CD4-positive, alpha-beta T cell (primary cell): ENCODE measurements at regions not wholly inside any gene's neighbourhood (a gene's known extent, or its start where the extent isn't known, plus 50 kb on each side); places are given as distances from the start of the nearest gene placed in this dataset.

Source experiments
- ATAC-seq: fragments of 200-7000 bp; cut with Tn5 transposase; one replicate; pipeline ENCODE4 v1.10.0; 2022; ENCODE audit warnings: mild to moderate bottlenecking; ENCODE audit not compliant: poor library complexity
- CTCF ChIA-PET: fragments of 350-600 bp; sonication (Branson Sonifier 250); formaldehyde crosslinking; loops from one replicate; lab custom pipeline; 2021; ENCODE audit warnings: antibody characterized with exemption, inconsistent platforms; lab: Charles Lee
- POLR2A ChIA-PET: fragments of 350-600 bp; sonication (Branson Sonifier 250); formaldehyde crosslinking; loops from one replicate; lab custom pipeline; 2021; ENCODE audit warnings: antibody characterized with exemption, inconsistent platforms; lab: Charles Lee
- DNase-seq, 14 experiments: peaks; one replicate each; pipeline ENCODE4 v3.0.0-alpha.2; 2013 to 2020; ENCODE audit warnings: mixed read lengths in 2 of 14
- H3K27ac ChIP-seq, 2 donors: one replicate each; pipeline versions ENCODE4 v1.5.1 to v1.7.0; 2013; ENCODE audit warnings: low read length in 2 of 2, low read depth in 1 of 2, mild to moderate bottlenecking in 1 of 2
- H3K27me3 ChIP-seq, 2 experiments: 1 replicate in 1 of 2; 2 replicates in 1 of 2; pipeline versions ENCODE4 v1.6.1 to v1.7.0; 2013; ENCODE audit warnings: low read length in 2 of 2, control low read depth in 1 of 2, mild to moderate bottlenecking in 1 of 2, moderate library complexity in 1 of 2; ENCODE audit not compliant: insufficient read depth in 2 of 2, control insufficient read depth in 1 of 2
- H3K36me3 ChIP-seq: one replicate; pipeline ENCODE4 v1.6.1; 2013; ENCODE audit warnings: low read length, control low read depth; ENCODE audit not compliant: insufficient read depth
- H3K4me1 ChIP-seq: one replicate; pipeline ENCODE4 v1.6.1; 2013; ENCODE audit warnings: low read length, control low read depth; ENCODE audit not compliant: insufficient read depth
- H3K4me3 ChIP-seq: one replicate; pipeline ENCODE4 v1.5.1; 2013; ENCODE audit warnings: mild to moderate bottlenecking, low read length, moderate library complexity
- H3K9me3 ChIP-seq, 2 experiments: 1 replicate in 1 of 2; 2 replicates in 1 of 2; pipeline versions ENCODE4 v1.6.1 to v1.7.0; 2013; ENCODE audit warnings: low read length in 2 of 2, mild to moderate bottlenecking in 2 of 2, control low read depth in 1 of 2, moderate library complexity in 1 of 2; ENCODE audit not compliant: control insufficient read depth in 1 of 2, insufficient read depth in 1 of 2
- H3K27ac Mint-ChIP-seq: one replicate; pipeline ENCODE4 v1.8.0; 2020; ENCODE audit warnings: mixed read lengths
- H3K27me3 Mint-ChIP-seq: one replicate; pipeline ENCODE4 v1.8.0; 2021; ENCODE audit warnings: mixed read lengths
- H3K36me3 Mint-ChIP-seq: one replicate; pipeline ENCODE4 v1.8.0; 2021; ENCODE audit warnings: low read depth, mixed read lengths
- H3K4me1 Mint-ChIP-seq: one replicate; pipeline ENCODE4 v1.8.0; 2021; ENCODE audit warnings: low read depth, mixed read lengths
- H3K4me3 Mint-ChIP-seq: one replicate; pipeline ENCODE4 v1.8.0; 2020; ENCODE audit warnings: mild to moderate bottlenecking, mixed read lengths
- H3K9me3 Mint-ChIP-seq: one replicate; pipeline ENCODE4 v1.8.0; 2020; ENCODE audit warnings: mixed read lengths
- intact Hi-C, 2 experiments: fragments of 100-400 bp; cut with DNase I in 1 of 2; cut with micrococcal nuclease in 1 of 2; formaldehyde crosslinking; loops; one replicate each; pipeline versions ENCODE4 v1.15.1 to v1.9.0; 2023 to 2025; cut with DNase I, micrococcal nuclease
- TF ChIP-seq, protein P1 (sequence below): fragments of 200-600 bp; IDR thresholded peaks from one replicate; pipeline ENCODE4 v1.8.0; 2022; ENCODE audit warnings: antibody characterized with exemption, mild to moderate bottlenecking

DNA sequence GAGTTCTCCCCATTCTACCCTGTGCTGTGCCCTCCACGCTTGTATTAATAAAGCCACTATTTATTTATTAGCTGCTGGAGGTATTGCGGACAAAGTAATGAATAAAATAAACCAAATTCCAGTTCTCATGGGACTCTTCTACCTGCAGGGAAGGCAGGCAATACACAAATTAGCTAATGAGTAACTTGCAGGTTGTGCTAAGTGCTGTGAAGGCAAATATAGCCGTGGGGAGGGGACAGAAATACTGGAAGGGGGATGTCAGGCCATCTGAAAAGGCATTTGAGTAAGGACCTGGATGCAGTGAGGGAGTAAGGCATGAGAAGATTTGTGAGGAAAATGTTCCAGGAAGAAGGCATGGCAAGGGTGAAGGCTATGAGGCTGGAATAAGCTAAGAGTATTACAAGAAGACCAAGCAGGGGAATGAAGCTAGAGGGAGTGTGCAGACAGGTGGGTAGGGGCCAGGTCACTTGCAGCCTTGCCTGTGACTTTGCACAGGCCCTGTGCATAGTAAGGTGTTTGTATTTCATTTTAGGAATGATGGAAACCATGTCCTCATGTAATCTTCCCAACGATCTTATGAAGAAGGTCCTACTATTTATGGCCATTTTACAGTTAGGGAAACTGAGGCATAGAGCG lies 167.5 kb downstream of the PTPN11 start:
- H3K36me3 ChIP-seq, result no peaks in the 10 kb centered on the region
- H3K27me3 Mint-ChIP-seq, result peaks cover 37% of the 10 kb centered on the region
- no peak overlapping the region for H3K4me3 Mint-ChIP-seq
- H3K27ac Mint-ChIP-seq, result no peak overlapping the region
- H3K9me3 Mint-ChIP-seq, result no peaks in the 10 kb centered on the region
- H3K4me1 ChIP-seq, result no peaks in the 10 kb centered on the region
- no peaks in the 10 kb centered on the region for H3K36me3 Mint-ChIP-seq
- no peaks in the 10 kb centered on the region for H3K4me1 Mint-ChIP-seq
- intact Hi-C loops, result no loop called here
- ChIA-PET CTCF (no interaction called here), POLR2A (no interaction called here)
- DNase-seq (no peak), ATAC-seq (no peak)
- TF ChIP-seq, protein P1, sequence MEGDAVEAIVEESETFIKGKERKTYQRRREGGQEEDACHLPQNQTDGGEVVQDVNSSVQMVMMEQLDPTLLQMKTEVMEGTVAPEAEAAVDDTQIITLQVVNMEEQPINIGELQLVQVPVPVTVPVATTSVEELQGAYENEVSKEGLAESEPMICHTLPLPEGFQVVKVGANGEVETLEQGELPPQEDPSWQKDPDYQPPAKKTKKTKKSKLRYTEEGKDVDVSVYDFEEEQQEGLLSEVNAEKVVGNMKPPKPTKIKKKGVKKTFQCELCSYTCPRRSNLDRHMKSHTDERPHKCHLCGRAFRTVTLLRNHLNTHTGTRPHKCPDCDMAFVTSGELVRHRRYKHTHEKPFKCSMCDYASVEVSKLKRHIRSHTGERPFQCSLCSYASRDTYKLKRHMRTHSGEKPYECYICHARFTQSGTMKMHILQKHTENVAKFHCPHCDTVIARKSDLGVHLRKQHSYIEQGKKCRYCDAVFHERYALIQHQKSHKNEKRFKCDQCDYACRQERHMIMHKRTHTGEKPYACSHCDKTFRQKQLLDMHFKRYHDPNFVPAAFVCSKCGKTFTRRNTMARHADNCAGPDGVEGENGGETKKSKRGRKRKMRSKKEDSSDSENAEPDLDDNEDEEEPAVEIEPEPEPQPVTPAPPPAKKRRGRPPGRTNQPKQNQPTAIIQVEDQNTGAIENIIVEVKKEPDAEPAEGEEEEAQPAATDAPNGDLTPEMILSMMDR, result no peak
- H3K9me3 ChIP-seq, result peaks cover 0 to 3% of the 10 kb centered on the region in 2 experiments
- H3K27me3 ChIP-seq, result peaks cover 0 to 6% of the 10 kb centered on the region in 2 experiments
- H3K27ac ChIP-seq, result no peak overlapping the region
- no peak overlapping the region for H3K4me3 ChIP-seq

DNA sequence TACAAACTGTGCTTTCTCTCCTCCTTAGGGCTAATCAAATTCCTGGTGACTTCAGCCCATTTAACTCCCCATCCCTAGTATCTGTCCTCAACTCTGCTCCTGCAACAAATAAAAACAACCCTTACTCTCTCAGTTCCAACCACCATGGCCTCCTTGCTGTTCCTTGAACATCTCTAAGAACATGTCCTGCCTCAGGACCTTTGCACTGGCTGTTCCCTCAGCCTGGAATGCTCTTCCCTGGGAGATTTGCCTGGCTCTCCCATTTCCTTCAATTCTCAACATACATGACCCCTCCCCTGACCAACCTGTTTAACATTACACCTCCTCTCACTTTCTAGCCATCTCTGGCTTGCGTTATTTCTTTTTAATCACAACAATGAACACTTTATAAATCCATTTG lies 170.5 kb downstream of the PTPN11 start:
- intact Hi-C loops, result no loop called here
- DNase-seq, result no peak
- Histone ChIP-seq H3K9me3 (peaks cover 0 to 2% of the 10 kb centered on the region in 2 experiments), H3K27ac (no peak overlapping the region), H3K4me3 (no peak overlapping the region), H3K4me1 (no peaks in the 10 kb centered on the region), H3K36me3 (no peaks in the 10 kb centered on the region), H3K27me3 (no peaks in the 10 kb centered on the region)
- Mint-ChIP-seq H3K27me3 (peaks cover 34% of the 10 kb centered on the region), H3K36me3 (no peaks in the 10 kb centered on the region), H3K27ac (no peak overlapping the region), H3K9me3 (no peaks in the 10 kb centered on the region), H3K4me3 (no peak overlapping the region), H3K4me1 (no peaks in the 10 kb centered on the region)
- CTCF ChIA-PET, result no interaction called here
- POLR2A ChIA-PET, result no interaction called here
- ATAC-seq, result no peak
- TF ChIP-seq, protein P1, result no peak

DNA sequence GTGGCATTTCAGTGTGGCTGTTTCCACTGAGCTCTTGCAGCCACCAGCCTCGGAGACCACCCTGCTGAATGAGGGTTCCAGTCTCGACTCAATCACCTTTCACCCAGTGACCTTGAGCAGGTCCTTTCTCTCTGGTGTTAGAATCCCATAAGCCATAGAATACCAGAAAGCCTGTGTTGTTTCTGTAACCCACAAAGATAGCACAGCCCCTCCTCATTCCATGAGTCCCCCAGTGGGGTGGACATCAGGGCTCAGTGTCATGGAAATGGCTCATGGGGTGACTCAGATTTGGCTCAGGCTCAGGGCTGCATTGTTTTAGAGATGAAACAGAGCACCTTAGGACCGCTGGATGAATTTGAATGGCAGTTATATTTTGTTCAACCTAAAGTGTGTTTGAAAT lies 171.5 kb downstream of the PTPN11 start:
- H3K36me3 Mint-ChIP-seq, result no peaks in the 10 kb centered on the region
- no peak overlapping the region for H3K4me3 Mint-ChIP-seq
- ChIA-PET CTCF (no interaction called here), POLR2A (no interaction called here)
- intact Hi-C loops, result no loop called here
- no peaks in the 10 kb centered on the region for H3K4me1 Mint-ChIP-seq
- no peak overlapping the region for H3K27ac ChIP-seq
- H3K9me3 Mint-ChIP-seq, result peaks cover 3% of the 10 kb centered on the region
- H3K9me3 ChIP-seq, result no peaks in the 10 kb centered on the region
- H3K27ac Mint-ChIP-seq, result no peak overlapping the region
- no peak for DNase-seq
- no peaks in the 10 kb centered on the region for H3K36me3 ChIP-seq
- no peak overlapping the region for H3K4me3 ChIP-seq
- no peaks in the 10 kb centered on the region for H3K27me3 ChIP-seq
- ATAC-seq, result no peak
- H3K4me1 ChIP-seq, result no peaks in the 10 kb centered on the region
- TF ChIP-seq, protein P1, result no peak
- peaks cover 35% of the 10 kb centered on the region for H3K27me3 Mint-ChIP-seq
